Spleen (tissue), 7 donors: ENCODE measurements at regions not wholly inside any gene's neighbourhood (a gene's known extent, or its start where the extent isn't known, plus 50 kb on each side); places are given as distances from the start of the nearest gene placed in this dataset.

Experiments used
- POLR2A ChIP-seq, 3 donors: fragments of 450-650 bp; IDR thresholded peaks; one replicate each; pipeline ENCODE4 v1.5.1; 2017; ENCODE audit warnings: antibody characterized with exemption in 3 of 3, mild to moderate bottlenecking in 1 of 3
- POLR2AphosphoS5 ChIP-seq, 3 donors: sonication (generic); formaldehyde crosslinking; IDR thresholded peaks; one replicate each; pipeline ENCODE4 v1.5.1; 2017; ENCODE audit warnings: antibody characterized with exemption in 3 of 3
- TF ChIP-seq, protein P1 (sequence below), 11 experiments: fragments of 200-600 bp in 7 of 11; fragments of 450-650 bp in 4 of 11; sonication (generic) in 4 of 11; IDR thresholded peaks in 8 of 11; conservative IDR thresholded peaks in 3 of 11; 1 replicate in 7 of 11; 2 replicates in 4 of 11; pipeline versions ENCODE4 v1.4.0 to v1.8.0; 2016 to 2021; ENCODE audit warnings: antibody characterized with exemption in 11 of 11, inconsistent platforms in 4 of 11, mild to moderate bottlenecking in 1 of 11
- donor health status: DM: no; HTN: no; CAD: no; lungs with moderate emphysema.
- donor health status: DM: no; HTN: no; CAD: no.
- donor health status: DM: no; HTN: no; CAD: no.

- TF ChIP-seq, protein P1, sequence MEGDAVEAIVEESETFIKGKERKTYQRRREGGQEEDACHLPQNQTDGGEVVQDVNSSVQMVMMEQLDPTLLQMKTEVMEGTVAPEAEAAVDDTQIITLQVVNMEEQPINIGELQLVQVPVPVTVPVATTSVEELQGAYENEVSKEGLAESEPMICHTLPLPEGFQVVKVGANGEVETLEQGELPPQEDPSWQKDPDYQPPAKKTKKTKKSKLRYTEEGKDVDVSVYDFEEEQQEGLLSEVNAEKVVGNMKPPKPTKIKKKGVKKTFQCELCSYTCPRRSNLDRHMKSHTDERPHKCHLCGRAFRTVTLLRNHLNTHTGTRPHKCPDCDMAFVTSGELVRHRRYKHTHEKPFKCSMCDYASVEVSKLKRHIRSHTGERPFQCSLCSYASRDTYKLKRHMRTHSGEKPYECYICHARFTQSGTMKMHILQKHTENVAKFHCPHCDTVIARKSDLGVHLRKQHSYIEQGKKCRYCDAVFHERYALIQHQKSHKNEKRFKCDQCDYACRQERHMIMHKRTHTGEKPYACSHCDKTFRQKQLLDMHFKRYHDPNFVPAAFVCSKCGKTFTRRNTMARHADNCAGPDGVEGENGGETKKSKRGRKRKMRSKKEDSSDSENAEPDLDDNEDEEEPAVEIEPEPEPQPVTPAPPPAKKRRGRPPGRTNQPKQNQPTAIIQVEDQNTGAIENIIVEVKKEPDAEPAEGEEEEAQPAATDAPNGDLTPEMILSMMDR (IDR thresholded peaks at IDR 0.05 in 8 of 11, conservative IDR thresholded peaks at IDR 0.05 in 3 of 11): no peak
- TF ChIP-seq POLR2AphosphoS5 (IDR thresholded peaks at IDR 0.05) (no peak), POLR2A (IDR thresholded peaks at IDR 0.05) (no peak)
Measured at GRCh38 chr15:70219966-70220365, 122.2 kb upstream of the TLE3 start.
